GM21717 (cell line): ENCODE measurements at regions not wholly inside any gene's neighbourhood (a gene's known extent, or its start where the extent isn't known, plus 50 kb on each side); places are given as distances from the start of the nearest gene placed in this dataset.
"Not testable (repeated sequence)": the region's sequence is repeated elsewhere in the genome, so short reads cannot be mapped to it uniquely, and the experiment has no call there.

Experiments
- ATAC-seq: cut with Tn5 transposase; IDR thresholded peaks from one replicate; pipeline ENCODE4 v1.9.1; 2021; ENCODE audit warnings: mild to moderate bottlenecking, moderate library complexity; ENCODE audit not compliant: unreplicated experiment

- no peak for ATAC-seq
Observed at GRCh38 chr3:101141135-101141534, 147.9 kb upstream of the ABI3BP start.

GRCh38 chr3:101138817-101139216 is 145.6 kb upstream of the ABI3BP start:
- no peak for ATAC-seq

- ATAC-seq, result no peak
Observed at GRCh38 chr3:101134331-101134730, 141.1 kb upstream of the ABI3BP start.

- peak; percentile 63 for ATAC-seq
Observed at GRCh38 chr3:101133652-101134051, 140.4 kb upstream of the ABI3BP start.

GRCh38 chr3:101133197-101133596 is 140.0 kb upstream of the ABI3BP start:
- not testable (repeated sequence) for ATAC-seq

- no peak for ATAC-seq
Observed at GRCh38 chr3:101131767-101132166, 138.5 kb upstream of the ABI3BP start.

- no peak for ATAC-seq
Observed at GRCh38 chr3:101128786-101129185, 135.6 kb upstream of the ABI3BP start.

- ATAC-seq, result no peak
Observed at GRCh38 chr3:101128001-101128400, 134.8 kb upstream of the ABI3BP start.

GRCh38 chr3:101124125-101124524 is 130.9 kb upstream of the ABI3BP start:
- ATAC-seq, result no peak

GRCh38 chr3:101123081-101123480 is 129.9 kb upstream of the ABI3BP start:
- ATAC-seq, result no peak

GRCh38 chr3:101122681-101123080 is 129.5 kb upstream of the ABI3BP start:
- ATAC-seq, result no peak

GRCh38 chr3:101120039-101120438 is 126.8 kb upstream of the ABI3BP start:
- no peak for ATAC-seq

- ATAC-seq, result no peak
Observed at GRCh38 chr3:101119535-101119934, 126.3 kb upstream of the ABI3BP start.

GRCh38 chr3:101117980-101118379 is 124.8 kb upstream of the ABI3BP start:
- no peak for ATAC-seq

- ATAC-seq, result no peak
Observed at GRCh38 chr3:101117465-101117864, 124.2 kb upstream of the ABI3BP start.

GRCh38 chr3:101110295-101110694 is 117.1 kb upstream of the ABI3BP start:
- ATAC-seq, result not testable (repeated sequence)

GRCh38 chr3:101104321-101104720 is 111.1 kb upstream of the ABI3BP start:
- no peak for ATAC-seq

GRCh38 chr3:101102678-101103296 is 109.6 kb upstream of the ABI3BP start:
- no peak for ATAC-seq

- no peak for ATAC-seq
Observed at GRCh38 chr3:101100361-101101009, 107.3 kb upstream of the ABI3BP start.

- no peak for ATAC-seq
Observed at GRCh38 chr3:101099791-101100190, 106.6 kb upstream of the ABI3BP start.

GRCh38 chr3:101096444-101096843 is 103.2 kb upstream of the ABI3BP start:
- ATAC-seq, result no peak

GRCh38 chr3:101095693-101096430 is 102.6 kb upstream of the ABI3BP start:
- no peak for ATAC-seq
